Ecto neural progenitor cell (in vitro differentiated cells): ENCODE measurements at regions not wholly inside any gene's neighbourhood (a gene's known extent, or its start where the extent isn't known, plus 50 kb on each side); places are given as distances from the start of the nearest gene placed in this dataset.
"Not testable (repeated sequence)": the region's sequence is repeated elsewhere in the genome, so short reads cannot be mapped to it uniquely, and the experiment has no call there.

Experiments used
- DNase-seq: peaks from one replicate; pipeline ENCODE4 v3.0.0-alpha.2; 2018; ENCODE audit warnings: low spot score

DNA sequence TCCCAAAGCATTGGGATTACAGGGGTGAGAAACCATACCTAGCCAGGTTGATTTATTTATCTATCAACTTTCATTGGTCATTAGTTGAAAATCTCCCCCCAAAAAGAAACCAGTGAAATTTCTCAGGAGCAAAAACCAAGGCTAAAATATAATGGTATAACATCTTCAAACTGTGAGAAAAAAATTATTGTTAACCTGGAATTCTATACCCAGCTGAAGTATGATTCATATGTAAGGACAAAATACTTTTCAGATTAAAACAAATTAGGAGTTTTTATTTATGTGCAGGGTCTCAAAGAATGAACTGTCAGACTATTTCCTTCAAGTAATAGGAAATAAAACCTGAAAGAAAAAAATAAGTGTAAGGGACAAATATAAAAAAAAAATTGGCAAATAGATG lies 1053.9 kb downstream of the UQCRFS1 start:
- DNase-seq, result no peak

DNA sequence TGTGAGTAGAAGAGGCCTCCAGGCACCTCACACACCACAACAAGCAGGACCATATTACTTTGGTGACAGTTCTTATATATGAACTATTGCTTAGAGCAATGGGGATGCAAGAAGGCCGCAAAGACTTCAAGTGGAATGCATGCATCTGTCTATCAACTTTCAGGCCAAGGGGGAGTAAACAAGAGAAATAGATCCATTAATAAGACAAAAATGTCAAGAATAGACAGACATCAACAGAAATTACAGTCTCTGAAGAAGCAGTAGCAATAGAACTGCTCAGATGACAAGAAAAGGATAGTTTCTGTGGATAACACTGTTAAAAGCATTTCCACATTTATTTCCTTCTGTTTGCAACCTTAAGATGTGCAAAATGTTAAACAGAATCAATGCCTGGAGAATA lies 1057.7 kb downstream of the UQCRFS1 start:
- DNase-seq, result no peak

DNA sequence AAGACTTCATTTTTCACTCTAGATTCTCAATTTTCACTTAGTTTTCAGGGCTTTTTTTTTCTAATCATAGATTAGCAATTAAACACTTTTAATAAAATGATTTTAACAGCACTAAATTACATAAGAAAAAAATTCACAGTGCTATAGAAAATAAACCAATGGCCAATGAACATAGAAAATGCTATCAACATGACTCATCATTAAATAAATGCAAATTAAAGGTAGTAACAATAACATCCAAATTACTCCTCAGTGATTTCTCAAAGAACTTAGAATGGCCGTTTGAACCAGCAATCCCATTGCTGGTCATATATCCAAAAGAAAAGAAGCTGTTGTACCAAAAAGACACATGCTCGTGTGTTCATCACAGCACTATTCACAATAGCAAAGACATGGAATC lies 1058.9 kb downstream of the UQCRFS1 start:
- no peak for DNase-seq

DNA sequence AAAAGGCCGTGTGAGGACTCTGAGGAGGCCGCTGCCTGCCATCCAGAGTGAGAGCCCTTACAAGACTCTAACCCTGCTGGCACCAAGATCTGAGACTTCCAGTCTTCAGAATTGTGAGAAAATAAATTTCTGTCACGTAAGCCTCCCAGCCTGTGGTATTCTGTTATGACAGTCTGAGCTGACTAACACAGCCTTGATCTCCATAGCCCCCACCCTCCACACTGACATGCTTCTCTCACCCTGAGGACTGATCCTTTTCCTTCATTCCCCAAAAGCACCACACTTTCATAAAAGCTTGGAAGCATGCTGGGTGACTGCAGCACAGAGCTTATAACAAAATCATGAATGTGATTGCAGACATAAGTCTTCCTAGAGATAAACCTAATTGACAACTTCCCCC lies 1059.8 kb downstream of the UQCRFS1 start:
- DNase-seq, result no peak

DNA sequence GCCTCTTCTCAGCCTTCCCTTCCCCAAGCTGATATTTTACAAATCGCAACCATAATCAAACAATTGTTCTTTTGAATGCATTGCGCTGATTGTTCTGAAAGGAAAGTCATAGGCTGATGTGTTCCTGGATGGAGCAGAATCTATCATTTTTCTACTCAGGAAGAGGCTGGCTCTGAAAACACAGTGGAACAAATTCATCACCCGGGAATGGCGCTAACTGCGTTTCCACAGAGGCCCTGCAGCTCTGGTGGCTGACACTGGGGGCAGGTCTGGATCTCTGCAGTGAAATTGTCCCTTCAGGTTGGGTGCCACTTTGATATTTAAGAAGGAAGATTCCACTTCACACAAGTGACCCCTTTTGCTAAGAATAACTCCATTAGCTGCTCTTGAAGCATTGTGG lies 1060.8 kb downstream of the UQCRFS1 start:
- no peak for DNase-seq

DNA sequence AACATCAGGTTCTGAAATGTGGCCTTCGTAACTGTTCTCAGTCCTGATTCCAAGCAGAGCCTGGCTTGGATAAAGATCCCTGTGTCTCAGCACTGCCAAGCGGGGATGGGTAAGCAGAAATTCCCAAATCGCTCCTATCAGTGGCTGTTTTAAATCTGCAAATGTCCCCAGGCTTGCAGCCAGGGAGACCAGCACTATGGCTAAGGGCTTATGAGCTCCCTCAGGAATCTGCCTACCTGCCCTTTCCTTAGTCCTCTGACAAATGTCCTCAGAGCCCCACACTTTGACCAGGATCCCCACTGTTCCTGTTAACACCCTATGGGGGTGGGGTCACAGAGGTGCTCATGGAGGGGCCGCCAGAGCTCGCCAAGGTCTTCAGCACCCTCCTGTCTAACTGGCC lies 1062.8 kb downstream of the UQCRFS1 start:
- no peak for DNase-seq

DNA sequence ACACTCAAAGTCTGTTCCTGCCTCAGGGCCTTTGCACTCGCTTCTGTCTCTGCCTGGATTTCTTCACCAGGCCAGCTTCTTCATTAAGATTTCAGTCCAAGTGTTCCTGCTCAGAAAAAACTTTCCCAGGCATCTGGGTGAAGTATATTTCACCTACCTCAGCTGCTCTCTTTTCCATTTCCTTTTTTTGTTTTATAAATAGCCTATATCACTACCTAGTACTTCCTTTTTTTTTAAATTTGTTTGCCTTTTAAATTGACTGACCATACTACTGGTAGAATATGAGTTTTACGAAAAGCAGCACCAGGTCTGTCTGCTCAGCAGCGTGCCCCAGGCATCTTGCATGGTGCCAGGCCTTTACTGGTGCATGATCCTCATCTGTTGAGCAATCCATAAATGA lies 1064.4 kb downstream of the UQCRFS1 start:
- DNase-seq, result no peak

DNA sequence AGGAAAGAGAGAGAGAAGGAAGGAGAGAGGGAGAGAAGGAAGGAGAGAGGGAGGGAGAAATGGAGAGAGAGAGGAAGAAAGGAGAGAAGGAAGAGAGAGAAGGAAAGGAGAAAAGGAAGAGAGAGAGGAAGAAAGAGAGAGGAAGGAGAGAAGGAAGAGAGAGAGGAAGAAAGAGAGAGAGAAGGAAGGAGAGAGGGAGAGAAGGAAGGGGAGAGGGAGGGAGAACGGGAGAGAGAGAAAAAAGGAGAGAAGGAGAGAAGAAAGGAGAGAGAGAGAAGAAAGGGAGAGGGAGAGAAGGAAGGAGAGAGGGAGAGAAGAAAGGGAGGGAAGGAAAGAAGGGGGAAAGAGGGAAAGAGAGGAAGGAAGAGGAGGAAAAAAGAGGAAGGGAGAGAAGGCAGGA lies 1070.7 kb downstream of the UQCRFS1 start:
- DNase-seq, result no peak

DNA sequence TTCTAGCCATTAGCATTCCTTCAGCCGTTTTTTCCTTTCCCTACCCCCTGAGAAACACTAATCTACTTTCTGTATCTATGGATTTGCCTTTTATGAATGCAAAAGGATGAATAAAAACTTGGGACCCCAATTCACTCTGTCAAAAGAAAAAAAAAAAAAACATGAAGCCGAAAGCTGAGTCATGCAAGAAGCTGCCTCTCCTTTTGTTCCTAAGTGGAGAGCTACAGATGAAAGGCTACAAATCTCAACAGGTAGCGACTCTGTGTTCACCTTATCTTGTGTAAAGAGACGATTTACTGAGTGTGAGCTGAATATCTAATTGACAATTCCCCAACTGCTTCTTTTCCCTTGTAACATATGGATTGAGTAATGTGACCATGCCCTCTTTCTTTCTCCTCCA lies 1072.8 kb downstream of the UQCRFS1 start:
- no peak for DNase-seq

DNA sequence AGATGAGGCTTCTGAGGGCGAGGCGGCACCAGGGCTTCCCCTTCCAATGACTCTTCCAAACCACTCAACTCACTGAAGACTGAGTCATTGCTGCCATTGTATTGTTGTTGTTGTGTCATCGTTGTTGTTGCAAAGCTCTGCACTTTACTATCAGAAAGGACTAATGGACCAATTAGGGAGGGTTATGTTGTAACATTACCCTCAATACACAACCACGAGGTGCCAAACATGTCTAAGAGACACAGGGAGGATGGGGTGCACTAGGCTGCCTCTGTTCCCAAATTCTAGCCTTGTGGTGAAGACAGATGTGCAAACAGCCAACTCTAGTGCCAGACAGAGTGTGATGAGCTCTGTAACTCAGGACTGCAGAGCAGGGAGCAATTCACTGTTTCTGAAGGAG lies 1075.2 kb downstream of the UQCRFS1 start:
- DNase-seq, result no peak

DNA sequence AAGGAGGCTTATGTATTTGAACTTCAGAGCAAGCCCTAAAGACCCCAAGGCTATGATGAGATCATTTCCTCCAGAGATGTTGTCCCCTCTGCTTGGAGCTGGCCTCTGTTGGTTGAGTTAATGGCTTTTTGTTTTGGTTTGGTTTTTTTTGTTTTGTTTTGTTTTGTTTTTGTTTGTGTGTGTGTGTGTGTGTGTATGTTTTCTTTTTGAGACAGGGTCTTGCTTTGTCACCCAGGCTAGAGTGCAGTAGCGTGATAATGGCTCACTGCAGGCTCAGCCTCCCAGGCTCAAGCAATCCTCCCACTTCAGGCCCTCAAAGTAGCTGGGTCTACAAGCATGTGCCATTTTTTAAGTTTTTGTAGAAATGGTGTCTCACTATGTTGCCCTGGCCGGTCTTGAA lies 1076.2 kb downstream of the UQCRFS1 start:
- no peak for DNase-seq

DNA sequence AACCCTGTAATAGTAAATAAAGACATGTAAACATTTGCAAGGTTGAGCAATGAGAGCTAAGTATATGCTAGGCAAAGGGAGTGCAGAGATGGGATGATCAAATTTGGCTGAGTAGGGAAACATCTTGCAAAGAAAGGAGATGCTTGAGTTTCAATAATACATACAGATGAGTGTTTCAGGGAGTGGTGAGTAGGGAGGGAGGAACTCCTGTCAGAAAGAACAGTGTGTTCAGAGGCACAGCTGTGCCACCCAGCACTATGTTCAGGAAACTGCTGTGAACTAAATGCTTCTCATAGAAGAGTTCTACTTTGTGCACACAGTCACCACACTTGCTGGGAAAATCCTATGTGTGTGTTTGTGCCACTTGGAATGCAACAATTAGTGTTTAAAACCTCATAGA lies 1077.1 kb downstream of the UQCRFS1 start:
- DNase-seq, result no peak

DNA sequence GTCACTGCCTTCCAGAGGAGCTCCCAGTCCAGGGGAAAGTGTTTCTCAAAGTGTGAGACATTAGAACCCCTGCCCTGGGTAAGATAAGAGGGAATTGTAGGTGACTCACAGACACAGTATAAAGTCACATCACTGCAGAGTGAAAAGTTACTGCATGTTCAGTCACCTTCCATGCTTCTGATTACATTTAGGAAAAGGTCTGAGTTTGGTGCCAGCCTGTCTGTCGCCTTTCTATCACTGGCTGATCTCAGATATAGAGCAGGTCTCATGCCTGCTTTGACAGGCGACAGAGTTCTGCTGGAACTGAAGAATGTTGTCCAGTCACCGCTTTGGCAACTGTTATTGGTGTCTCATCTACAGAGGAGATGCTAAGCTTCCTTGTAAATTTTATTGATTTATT lies 1078.6 kb downstream of the UQCRFS1 start:
- no peak for DNase-seq

DNA sequence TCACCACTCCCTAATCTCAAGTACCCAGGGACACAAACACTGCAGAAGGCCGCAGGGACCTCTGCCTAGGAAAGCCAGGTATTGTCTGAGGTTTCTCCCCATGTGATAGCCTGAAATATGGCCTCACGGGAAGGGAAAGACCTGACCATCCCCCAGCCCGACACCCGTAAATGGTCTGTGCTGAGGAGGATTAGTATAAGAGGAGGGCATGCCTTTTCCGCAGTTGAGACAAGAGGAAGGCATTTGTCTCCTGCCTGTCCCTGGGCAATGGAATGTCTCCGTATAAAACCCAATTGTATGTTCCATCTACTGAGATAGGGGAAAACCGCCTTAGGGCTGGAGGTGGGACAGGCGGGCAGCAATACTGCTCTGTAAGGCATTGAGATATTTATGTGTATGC lies 1082.1 kb downstream of the UQCRFS1 start:
- DNase-seq, result not testable (repeated sequence)

DNA sequence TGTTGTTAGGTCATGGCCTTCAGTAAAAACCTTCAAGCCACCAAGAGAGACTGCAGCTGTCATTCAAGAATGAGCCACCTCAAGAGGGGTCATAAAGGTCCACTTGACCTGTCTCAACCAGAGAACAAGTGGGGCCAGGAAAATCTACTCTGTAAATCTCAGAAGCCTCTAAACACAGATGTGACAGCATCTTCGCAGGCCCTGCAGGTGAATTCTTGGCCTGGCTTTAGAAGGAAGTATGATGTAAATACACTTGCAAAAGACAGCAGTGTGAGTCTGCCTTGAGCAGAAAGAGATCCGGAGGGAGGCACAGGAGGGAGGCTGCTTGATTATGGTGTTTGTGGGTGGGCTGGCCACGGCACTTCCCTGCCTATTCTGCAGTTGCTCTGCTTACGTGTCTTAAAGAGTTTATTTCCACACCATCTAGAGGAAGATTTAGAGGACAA lies 1082.9 kb downstream of the UQCRFS1 start:
- no peak for DNase-seq

DNA sequence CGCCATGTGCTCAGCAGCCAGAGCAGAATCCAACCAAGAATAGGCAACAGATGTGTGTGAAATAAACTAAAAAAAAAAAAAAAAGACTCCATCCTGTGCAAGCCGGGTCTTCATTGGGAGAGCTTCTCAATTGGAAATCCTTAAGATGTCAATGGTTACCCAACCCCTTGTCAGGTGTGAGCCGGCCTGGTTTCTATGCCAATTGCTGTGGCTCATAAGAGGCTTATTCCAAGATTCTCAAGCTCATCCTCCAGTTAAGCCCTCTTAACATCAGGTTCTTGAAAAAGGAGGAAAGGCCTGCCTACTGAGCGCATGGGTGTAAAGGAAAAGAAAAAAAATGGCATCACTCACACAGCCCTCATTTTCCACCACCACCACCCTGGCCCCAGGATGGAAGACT lies 1084.6 kb downstream of the UQCRFS1 start:
- DNase-seq, result no peak

DNA sequence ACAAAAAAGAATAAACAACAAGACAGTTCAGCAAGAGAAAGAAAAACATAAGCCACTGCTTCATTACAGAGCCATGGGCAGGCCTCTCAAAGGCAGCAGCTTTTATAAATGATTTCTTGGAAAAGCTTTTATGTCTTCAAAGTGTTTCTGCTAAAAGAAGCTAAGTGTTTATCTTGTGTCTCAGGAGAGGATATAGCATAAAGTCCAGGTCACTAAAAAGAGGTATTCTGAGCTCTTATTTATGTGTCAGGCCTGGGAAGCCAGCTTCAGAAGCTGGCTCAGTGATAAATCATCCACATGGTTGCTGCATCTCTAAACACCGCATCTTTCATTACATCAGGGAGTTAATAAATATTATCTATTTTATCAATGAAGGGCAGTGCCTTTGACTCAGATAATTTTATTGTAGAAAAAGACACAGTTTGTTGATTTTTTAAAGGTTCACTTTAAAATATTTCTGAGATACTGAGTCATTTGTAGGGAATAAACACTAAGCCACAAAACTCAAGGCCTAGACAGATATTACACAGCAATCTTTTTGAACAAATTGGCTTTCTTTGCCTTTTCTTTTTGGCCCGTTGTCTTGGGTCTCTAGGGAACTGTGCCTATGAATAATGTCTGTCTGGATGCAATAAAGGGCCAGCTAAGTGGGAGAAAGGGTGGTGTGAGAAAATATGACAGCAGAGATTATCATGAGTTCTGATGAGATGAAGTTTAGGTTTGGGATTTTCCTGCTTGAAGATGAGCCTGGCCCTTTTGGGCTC lies 1086.6 kb downstream of the UQCRFS1 start:
- DNase-seq, result no peak

DNA sequence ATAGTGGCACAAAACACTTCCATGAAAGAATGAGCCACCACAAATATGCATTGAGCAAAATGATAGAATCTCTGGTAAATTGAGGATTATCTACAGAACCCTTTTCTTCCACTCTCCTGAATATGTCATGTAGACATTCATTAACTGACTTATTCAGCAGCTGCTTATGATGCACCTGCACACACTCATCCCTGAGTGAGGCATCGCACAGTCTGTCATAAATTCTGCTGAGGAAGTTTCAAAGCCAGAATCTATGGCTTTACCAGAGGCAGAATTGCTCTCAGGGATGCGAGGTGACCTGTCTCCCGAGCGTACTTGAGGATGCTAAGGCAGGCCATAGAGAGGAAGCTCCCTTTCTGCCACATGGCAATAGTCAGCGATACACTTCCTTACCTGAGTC lies 1090.2 kb downstream of the UQCRFS1 start:
- no peak for DNase-seq

DNA sequence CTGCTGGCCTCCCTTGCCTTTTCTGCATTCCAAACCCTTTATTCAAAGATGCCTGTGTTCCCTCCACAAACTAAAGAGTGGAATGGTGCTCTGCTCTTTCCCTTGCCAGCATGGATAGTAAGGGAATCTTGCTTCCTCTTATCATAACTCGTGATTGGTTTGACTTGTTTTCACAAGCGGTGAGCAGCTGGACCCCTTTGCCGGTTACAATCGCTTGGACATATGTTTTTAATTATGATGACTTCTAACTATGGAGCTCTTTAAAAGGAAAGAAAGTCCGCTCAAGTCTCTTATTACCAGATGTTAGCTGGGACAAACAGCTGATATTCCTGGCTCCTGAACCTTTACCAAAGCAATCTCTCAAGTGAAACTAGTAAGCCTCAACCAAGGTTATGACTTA lies 1094.7 kb downstream of the UQCRFS1 start:
- no peak for DNase-seq

DNA sequence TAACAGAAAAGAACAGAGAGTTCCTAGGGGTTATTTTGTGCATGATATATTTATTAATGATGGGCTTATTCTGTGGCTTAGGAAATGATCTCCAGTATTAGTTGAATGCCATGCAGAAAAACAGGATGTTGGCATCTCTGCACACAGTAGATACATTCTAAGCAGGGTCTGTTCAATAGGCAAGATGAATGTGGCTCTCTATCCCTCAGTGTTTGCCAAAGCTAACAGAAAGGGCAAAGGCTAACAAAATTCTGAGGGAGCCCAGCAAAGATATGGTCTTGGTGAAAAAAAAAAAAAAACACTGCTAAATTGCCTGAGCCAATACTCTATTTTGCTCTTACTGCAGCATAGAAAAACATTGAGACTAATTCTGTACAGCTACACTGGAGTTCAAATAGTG lies 1095.8 kb downstream of the UQCRFS1 start:
- no peak for DNase-seq

DNA sequence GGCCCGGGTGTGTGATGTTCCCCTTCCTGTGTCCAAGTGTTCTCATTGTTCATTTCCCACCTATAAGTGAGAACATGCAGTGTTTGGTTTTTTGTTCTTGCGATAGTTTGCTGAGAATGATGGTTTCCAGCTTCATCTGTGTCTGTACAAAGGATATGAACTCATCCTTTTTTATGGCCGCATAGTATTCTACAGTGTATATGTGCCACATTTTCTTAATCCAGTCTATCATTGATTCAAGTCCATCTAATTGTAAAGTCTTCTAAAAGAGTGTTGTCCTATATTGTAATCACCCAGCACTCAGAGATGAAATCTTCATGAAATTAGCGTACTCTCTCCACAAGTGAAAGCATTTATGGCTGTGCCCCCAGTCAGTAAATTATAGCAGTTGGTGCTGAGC lies 1096.6 kb downstream of the UQCRFS1 start:
- not testable (repeated sequence) for DNase-seq

DNA sequence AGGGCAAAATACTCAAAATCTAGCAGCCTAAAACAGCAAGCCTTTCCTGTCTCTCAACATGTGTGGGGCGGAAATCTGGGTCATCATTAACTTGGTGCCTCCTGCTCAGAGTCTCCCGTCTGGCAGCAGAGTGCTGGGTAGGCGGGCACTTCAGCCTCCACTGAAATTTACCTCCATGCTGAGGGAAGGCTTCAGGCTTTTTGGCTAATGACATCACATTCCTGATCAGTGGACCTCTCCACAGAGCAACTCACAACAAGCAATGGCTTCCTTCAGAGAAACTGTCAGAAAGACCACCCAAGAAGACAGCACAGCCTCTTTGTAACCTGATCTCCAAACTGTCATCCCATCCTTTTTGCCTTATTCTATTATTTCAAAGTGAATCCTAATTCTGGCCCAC lies 1109.0 kb downstream of the UQCRFS1 start:
- no peak for DNase-seq

DNA sequence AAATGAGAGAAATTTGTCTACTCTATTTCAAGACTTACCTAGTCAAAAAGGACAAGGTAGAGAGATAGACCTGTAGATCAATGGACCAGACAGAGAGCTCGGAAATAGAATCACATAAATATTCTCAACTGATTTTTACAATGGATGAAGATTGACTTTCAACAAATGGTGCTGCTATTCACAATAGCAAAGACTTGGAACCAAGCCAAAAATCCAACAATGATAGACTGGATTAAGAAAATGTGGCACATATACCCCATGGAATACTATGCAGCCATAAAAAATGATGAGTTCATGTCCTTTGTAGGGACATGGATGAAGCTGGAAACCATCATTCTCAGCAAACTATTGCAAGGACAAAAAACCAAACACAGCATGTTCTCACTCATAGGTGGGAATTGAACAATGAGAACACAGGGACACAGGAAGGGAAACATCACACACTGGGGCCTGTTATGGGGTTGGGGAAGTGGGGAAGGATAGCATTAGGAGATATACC lies 1128.2 kb downstream of the UQCRFS1 start:
- DNase-seq, result not testable (repeated sequence)

DNA sequence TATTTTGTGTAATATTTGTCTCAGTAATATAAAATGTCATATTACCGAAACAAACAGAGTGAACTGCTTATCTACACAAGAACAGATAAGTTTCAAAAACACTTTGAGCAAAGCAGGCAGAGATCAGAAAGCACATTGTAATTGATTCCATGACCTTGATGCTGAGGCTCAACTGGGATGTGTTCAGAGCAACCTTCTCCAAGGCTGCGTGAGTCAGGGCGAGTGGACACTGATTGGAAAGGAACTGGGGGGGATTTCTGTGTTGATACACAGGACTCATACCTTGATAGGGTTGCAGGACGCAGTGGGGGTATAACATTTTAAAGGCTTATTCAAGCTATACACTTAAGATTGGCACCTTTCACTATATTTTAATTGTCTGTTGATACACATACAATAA lies 1136.3 kb downstream of the UQCRFS1 start:
- DNase-seq, result no peak
